Activated B cell treated with CpG ODN at 0.5 μM for 24 hours (primary cell): ENCODE measurements at regions not wholly inside any gene's neighbourhood (a gene's known extent, or its start where the extent isn't known, plus 50 kb on each side); places are given as distances from the start of the nearest gene placed in this dataset.

Experiments used
- ATAC-seq: fragments of 200-7000 bp; cut with Tn5 transposase; one replicate; pipeline ENCODE4 v1.10.0; 2021; ENCODE audit warnings: low read depth, mild to moderate bottlenecking, moderate library complexity
- CTCF ChIA-PET: fragments of 350-600 bp; sonication (Branson Sonifier 250); formaldehyde crosslinking; loops from one replicate; lab custom pipeline; 2021; ENCODE audit warnings: antibody characterized with exemption; lab: Charles Lee
- POLR2A ChIA-PET: fragments of 350-600 bp; sonication (Branson Sonifier 250); formaldehyde crosslinking; loops from one replicate; lab custom pipeline; 2021; ENCODE audit warnings: antibody characterized with exemption; lab: Charles Lee
- DNase-seq: peaks from one replicate; pipeline ENCODE4 v3.0.0; 2022
- H3K27ac Mint-ChIP-seq: one replicate; pipeline ENCODE4 v1.8.0; 2020; ENCODE audit warnings: mixed read lengths
- H3K27me3 Mint-ChIP-seq: one replicate; pipeline ENCODE4 v1.8.0; 2021; ENCODE audit warnings: mixed read lengths
- H3K36me3 Mint-ChIP-seq: one replicate; pipeline ENCODE4 v1.8.0; 2021; ENCODE audit warnings: low read depth, mixed read lengths
- H3K4me1 Mint-ChIP-seq: one replicate; pipeline ENCODE4 v1.8.0; 2021; ENCODE audit warnings: mixed read lengths
- H3K4me3 Mint-ChIP-seq: one replicate; pipeline ENCODE4 v1.8.0; 2020; ENCODE audit warnings: mild to moderate bottlenecking, mixed read lengths
- H3K9me3 Mint-ChIP-seq: one replicate; pipeline ENCODE4 v1.8.0; 2020; ENCODE audit warnings: mixed read lengths
- intact Hi-C: fragments of 100-400 bp; cut with micrococcal nuclease; formaldehyde crosslinking; loops from one replicate; pipeline ENCODE4 v1.15.1; 2024
- TF ChIP-seq, protein P1 (sequence below): fragments of 200-600 bp; IDR thresholded peaks from one replicate; pipeline ENCODE4 v1.8.0; 2022; ENCODE audit warnings: antibody characterized with exemption, mild to moderate bottlenecking

DNA sequence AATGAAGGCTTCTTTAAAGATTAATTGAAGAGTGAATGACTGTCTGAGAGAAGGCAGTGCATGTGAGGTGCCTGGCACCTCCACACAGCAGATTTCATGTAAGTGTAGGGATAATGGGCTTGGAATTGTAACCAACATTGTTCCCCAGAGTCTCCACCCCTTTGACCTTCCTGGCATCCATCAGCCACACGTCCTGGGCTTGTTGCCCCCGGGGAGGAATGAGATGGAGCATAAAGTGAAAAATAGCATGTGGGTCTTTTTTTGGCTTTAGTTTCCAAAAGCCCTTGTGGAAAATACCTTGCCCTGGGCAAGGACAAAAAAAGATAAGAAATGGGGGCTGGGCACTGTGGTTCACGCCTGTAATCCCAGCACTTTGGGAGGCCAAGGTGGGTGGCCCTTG lies 242.2 kb upstream of the ECI2 start:
- TF ChIP-seq, protein P1, sequence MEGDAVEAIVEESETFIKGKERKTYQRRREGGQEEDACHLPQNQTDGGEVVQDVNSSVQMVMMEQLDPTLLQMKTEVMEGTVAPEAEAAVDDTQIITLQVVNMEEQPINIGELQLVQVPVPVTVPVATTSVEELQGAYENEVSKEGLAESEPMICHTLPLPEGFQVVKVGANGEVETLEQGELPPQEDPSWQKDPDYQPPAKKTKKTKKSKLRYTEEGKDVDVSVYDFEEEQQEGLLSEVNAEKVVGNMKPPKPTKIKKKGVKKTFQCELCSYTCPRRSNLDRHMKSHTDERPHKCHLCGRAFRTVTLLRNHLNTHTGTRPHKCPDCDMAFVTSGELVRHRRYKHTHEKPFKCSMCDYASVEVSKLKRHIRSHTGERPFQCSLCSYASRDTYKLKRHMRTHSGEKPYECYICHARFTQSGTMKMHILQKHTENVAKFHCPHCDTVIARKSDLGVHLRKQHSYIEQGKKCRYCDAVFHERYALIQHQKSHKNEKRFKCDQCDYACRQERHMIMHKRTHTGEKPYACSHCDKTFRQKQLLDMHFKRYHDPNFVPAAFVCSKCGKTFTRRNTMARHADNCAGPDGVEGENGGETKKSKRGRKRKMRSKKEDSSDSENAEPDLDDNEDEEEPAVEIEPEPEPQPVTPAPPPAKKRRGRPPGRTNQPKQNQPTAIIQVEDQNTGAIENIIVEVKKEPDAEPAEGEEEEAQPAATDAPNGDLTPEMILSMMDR, result no peak
- no peaks in the 10 kb centered on the region for H3K36me3 Mint-ChIP-seq

DNA sequence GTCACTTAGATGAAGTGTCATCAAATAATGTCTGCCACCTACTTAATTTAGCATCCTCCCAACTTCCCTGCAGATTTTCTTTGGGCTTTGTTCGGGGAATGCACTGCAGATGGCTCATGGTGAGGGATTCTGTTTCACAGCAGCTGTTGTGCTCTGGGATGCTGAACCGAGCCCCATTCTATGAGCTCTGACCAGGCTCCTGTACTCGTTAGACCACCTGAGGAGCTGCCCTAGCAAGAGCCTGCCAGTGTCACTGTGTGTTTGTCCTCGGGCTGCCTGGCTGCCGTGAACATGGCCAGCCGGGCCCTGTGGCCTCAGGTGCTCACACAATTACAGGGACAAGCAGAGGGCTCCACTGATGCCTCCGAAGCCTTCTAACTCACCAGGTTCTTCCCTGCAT lies 238.8 kb upstream of the ECI2 start:
- no peaks in the 10 kb centered on the region for H3K36me3 Mint-ChIP-seq
- TF ChIP-seq, protein P1, result no peak
- ChIA-PET POLR2A (no interaction called here), CTCF (no interaction called here)
- no peak overlapping the region for H3K4me3 Mint-ChIP-seq
- H3K9me3 Mint-ChIP-seq, result no peaks in the 10 kb centered on the region
- H3K4me1 Mint-ChIP-seq, result no peaks in the 10 kb centered on the region
- no peak overlapping the region for H3K27ac Mint-ChIP-seq
- peaks cover 23% of the 10 kb centered on the region for H3K27me3 Mint-ChIP-seq
- intact Hi-C loops, result no loop called here
- DNase-seq (no peak), ATAC-seq (no peak)

More for the DNA sequence above, 242.2 kb upstream of the ECI2 start:
- Mint-ChIP-seq H3K9me3 (peaks cover 3% of the 10 kb centered on the region), H3K27me3 (peaks cover 24% of the 10 kb centered on the region), H3K27ac (no peak overlapping the region), H3K4me3 (no peak overlapping the region), H3K4me1 (no peaks in the 10 kb centered on the region)
- ATAC-seq (no peak), DNase-seq (no peak)
- intact Hi-C loops, result no loop called here
- POLR2A ChIA-PET, result no interaction called here
- CTCF ChIA-PET, result interaction anchor here (0.6 kb wide), 1 partner anchor 11 kb away, joined by 3 read pairs; no protein-coding TSS in a partner anchor

DNA sequence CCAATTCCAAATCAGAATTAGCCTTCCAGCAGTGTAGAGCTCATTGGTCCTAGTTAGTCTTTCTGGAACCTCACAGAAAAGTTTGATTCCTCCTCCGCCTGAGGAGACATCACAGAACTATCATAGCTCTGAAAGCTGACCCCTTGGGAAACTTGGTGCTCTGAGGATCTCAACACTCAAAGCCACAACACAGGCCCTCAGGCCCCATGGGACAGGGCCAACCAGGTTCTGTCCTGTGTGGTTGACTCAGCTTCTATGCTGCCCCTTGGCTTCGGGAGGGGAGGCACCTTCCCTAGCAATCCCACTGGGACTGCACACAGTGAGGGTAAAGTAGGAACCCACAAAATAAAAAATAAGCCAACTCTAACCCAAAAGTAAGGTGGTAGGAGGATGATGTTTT lies 237.5 kb upstream of the ECI2 start:
- intact Hi-C loops, result no loop called here

DNA sequence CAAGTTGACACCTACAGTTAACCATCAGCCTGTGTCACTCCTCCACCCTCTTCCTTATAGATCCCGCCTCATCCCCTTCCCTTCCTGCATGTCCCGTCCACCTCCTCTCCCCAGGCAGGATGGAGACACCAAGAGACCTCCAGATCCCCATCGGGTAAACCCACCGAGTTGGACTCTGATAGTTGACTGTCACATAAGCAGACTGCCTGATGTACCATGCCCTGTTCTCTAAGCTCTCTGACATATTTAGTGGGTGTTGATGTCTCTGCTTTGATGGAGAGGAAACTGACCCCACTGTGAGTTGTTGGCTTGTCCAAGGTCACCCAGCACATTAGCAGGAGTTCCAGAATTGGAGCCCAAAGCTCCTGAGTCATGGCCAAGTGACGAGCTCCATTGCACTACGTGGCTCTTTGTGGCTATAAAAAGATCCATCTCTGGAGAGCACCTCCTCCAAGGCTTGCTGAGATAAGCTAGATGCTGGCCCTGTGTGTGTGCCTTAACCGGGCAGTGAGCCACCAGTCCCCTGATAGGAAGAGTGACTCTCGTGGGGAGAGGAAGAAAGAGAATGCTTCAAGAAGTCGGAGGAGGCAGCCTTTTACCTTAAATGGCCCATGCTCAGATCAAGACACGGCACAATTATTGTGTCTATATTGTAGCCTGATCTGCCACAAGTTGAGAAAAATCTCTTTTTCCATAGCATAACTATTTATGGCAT lies 236.0 kb upstream of the ECI2 start:
- ATAC-seq, result no peak
- H3K4me1 Mint-ChIP-seq, result no peaks in the 10 kb centered on the region

More for the DNA sequence above, 237.5 kb upstream of the ECI2 start:
- Mint-ChIP-seq H3K4me3 (no peak overlapping the region), H3K36me3 (no peaks in the 10 kb centered on the region), H3K9me3 (no peaks in the 10 kb centered on the region), H3K27ac (no peak overlapping the region), H3K27me3 (peaks cover 18% of the 10 kb centered on the region), H3K4me1 (no peaks in the 10 kb centered on the region)
- ATAC-seq (no peak), DNase-seq (no peak)
- ChIA-PET POLR2A (no interaction called here), CTCF (no interaction called here)
- TF ChIP-seq, protein P1, result no peak

DNA sequence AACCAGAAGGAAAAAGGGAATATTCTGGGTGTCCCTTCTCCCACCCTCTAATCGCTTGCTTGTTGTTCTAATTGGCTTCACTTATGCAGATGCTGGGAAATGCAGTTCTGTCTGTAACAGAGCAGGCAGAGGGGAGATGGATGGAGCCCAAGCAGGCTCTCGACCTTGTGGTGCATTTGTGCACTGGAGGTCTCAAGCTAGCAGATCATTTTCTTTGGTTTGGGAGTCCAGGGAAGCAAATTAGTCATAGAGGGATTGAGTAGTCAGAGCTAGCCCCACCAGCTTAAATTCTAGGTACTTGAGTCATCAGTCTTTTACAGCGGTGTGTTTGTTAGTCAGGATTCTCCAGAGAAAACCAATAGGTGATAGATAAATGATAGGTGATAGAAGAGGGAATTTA lies 234.7 kb upstream of the ECI2 start:
- intact Hi-C loops, result no loop called here
- ChIA-PET CTCF (no interaction called here), POLR2A (no interaction called here)
- H3K9me3 Mint-ChIP-seq, result no peaks in the 10 kb centered on the region
- ATAC-seq (no peak), DNase-seq (no peak)
- H3K4me1 Mint-ChIP-seq, result no peaks in the 10 kb centered on the region
- no peaks in the 10 kb centered on the region for H3K36me3 Mint-ChIP-seq
- H3K27ac Mint-ChIP-seq, result no peak overlapping the region
- TF ChIP-seq, protein P1, result no peak
- H3K4me3 Mint-ChIP-seq, result no peak overlapping the region
- H3K27me3 Mint-ChIP-seq, result peaks cover 12% of the 10 kb centered on the region

More for the DNA sequence above, 236.0 kb upstream of the ECI2 start:
- no peaks in the 10 kb centered on the region for H3K9me3 Mint-ChIP-seq
- peaks cover 16% of the 10 kb centered on the region for H3K27me3 Mint-ChIP-seq
- TF ChIP-seq, protein P1, result no peak
- DNase-seq, result no peak
- intact Hi-C loops, result no loop called here
- ChIA-PET CTCF (no interaction called here), POLR2A (no interaction called here)
- no peak overlapping the region for H3K4me3 Mint-ChIP-seq
- H3K36me3 Mint-ChIP-seq, result no peaks in the 10 kb centered on the region
- H3K27ac Mint-ChIP-seq, result no peak overlapping the region
